ENCODE measurements at regions not wholly inside any gene's neighbourhood (a gene's known extent, or its start where the extent isn't known, plus 50 kb on each side); places are given as distances from the start of the nearest gene placed in this dataset.

GRCh38 chr2:17301437-17301836, 216.8 kb downstream of the RAD51AP2 start:
- H3K4me1 Mint-ChIP-seq = peaks cover 27 to 29% of the 10 kb centered on the region in 2 experiments
- Histone ChIP-seq H4K20me1 (ENCODE audit: control insufficient read depth, insufficient read depth, insufficient read length) (no peaks in the 10 kb centered on the region), H2BK120ac (ENCODE audit: low read depth, low read length, poor library complexity, severe bottlenecking) (no peak overlapping the region), H3T11ph (ENCODE audit: low read length) (no peak overlapping the region), H2AK5ac (ENCODE audit: insufficient read length, low read length) (no peak overlapping the region), H3K4me2 (ENCODE audit: insufficient read depth, insufficient read length, low read length) (no peak overlapping the region), H4K91ac (ENCODE audit: insufficient read length, low read depth, low read length) (no peak overlapping the region), H3K27ac (ENCODE audit: insufficient read length, low read depth, low read length) (no peak overlapping the region), H2BK5ac (ENCODE audit: insufficient read length, low read length) (no peak overlapping the region), H3K56ac (ENCODE audit: insufficient read length, low read depth, low read length) (no peak overlapping the region), H3K27me3 (ENCODE audit: insufficient read depth, low read length) (no peaks in the 10 kb centered on the region), H3K4ac (ENCODE audit: low read depth, low read length) (no peak overlapping the region), H4K8ac (replicated peaks; ENCODE audit: insufficient read length, low read depth, low read length) (no peak overlapping the region), H2AFZ (ENCODE audit: low read length) (no peak overlapping the region), H3K23ac (ENCODE audit: insufficient read length, low read depth, low read length) (no peak overlapping the region), H2BK20ac (ENCODE audit: low read depth, low read length, poor library complexity, severe bottlenecking) (no peak overlapping the region), H2BK15ac (ENCODE audit: low read depth, low read length) (no peak overlapping the region), H3K4me1 (ENCODE audit: insufficient read depth, low read length) (0 out of 2 replicates have a peak, but pooled peaks cover 10% of the 10 kb centered on the region), H3K18ac (ENCODE audit: insufficient read length, low read depth, low read length) (no peak overlapping the region), H2BK12ac (ENCODE audit: insufficient read length, low read depth, low read length) (no peak overlapping the region), H3K9me3 (ENCODE audit: control insufficient read depth, low read depth, low read length) (no peaks in the 10 kb centered on the region), H3K23me2 (ENCODE audit: insufficient read length, low read depth, low read length, poor library complexity, severe bottlenecking) (no peaks in the 10 kb centered on the region), H3K9ac (ENCODE audit: extremely low read depth, insufficient read length, low read length) (no peak overlapping the region), H3K79me1 (ENCODE audit: insufficient read depth, low read depth, low read length, poor library complexity, severe bottlenecking) (no peaks in the 10 kb centered on the region), H3K14ac (ENCODE audit: insufficient read depth, low read length) (no peak overlapping the region), H4K5ac (ENCODE audit: insufficient read length, low read depth, low read length) (no peak overlapping the region), H3K79me2 (ENCODE audit: insufficient read depth, low read length) (no peaks in the 10 kb centered on the region)
- no peak for DNase-seq
- H3K36me3 Mint-ChIP-seq (ENCODE audit: insufficient read depth in 1 of 3, low read depth in 3 of 3) = peaks cover 0 to 7% (median 2%) of the 10 kb centered on the region in 3 experiments; a peak in 2 of 7 replicates
- TF ChIP-seq, protein P1, sequence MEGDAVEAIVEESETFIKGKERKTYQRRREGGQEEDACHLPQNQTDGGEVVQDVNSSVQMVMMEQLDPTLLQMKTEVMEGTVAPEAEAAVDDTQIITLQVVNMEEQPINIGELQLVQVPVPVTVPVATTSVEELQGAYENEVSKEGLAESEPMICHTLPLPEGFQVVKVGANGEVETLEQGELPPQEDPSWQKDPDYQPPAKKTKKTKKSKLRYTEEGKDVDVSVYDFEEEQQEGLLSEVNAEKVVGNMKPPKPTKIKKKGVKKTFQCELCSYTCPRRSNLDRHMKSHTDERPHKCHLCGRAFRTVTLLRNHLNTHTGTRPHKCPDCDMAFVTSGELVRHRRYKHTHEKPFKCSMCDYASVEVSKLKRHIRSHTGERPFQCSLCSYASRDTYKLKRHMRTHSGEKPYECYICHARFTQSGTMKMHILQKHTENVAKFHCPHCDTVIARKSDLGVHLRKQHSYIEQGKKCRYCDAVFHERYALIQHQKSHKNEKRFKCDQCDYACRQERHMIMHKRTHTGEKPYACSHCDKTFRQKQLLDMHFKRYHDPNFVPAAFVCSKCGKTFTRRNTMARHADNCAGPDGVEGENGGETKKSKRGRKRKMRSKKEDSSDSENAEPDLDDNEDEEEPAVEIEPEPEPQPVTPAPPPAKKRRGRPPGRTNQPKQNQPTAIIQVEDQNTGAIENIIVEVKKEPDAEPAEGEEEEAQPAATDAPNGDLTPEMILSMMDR (conservative IDR thresholded peaks at IDR 0.05) = no peak
- H3K9me3 Mint-ChIP-seq = peaks cover 2 to 3% of the 10 kb centered on the region in 2 experiments; a peak in 1 of 5 replicates
- peak overlapping the region; percentile 5 to 62 (median 13); a peak in 5 of 7 replicates for H3K27ac Mint-ChIP-seq
- WGBS (ENCODE audit: extremely low coverage, insufficient read length, low lambda C conversion rate) = no CpG with 5 or more reads among the region's 2 CpGs
- H3K27me3 Mint-ChIP-seq (ENCODE audit: low read depth) = no peaks in the 10 kb centered on the region
- no peak overlapping the region for H3K4me3 Mint-ChIP-seq

All from H9 (cell line).